HepG2 (cell line): ENCODE measurements at regions not wholly inside any gene's neighbourhood (a gene's known extent, or its start where the extent isn't known, plus 50 kb on each side); places are given as distances from the start of the nearest gene placed in this dataset.

Source experiments
- ATAC-seq: fragments of 200-7000 bp; cut with Tn5 transposase; 3 replicates; pipeline ENCODE4 v1.9.1; 2020; ENCODE audit warnings: mild to moderate bottlenecking, moderate library complexity
- BruUV-seq: library from RNA; stranded (reverse); fragments of 400-500 nt; replicated peaks from 2 replicates; lab custom pipeline; 2021; lab: Mats Ljungman, UMichigan
- CTCF ChIA-PET: fragments of 300-600 bp; formaldehyde crosslinking; extraction: SDS; loops from one replicate; lab custom pipeline; 2021; ENCODE audit warnings: low total read pairs, inconsistent platforms, low intra/inter-chr PET ratio; lab: Yijun Ruan, JAX
- POLR2A ChIA-PET: fragments of 350-600 bp; sonication (Branson Sonifier 250); formaldehyde crosslinking; loops from one replicate; lab custom pipeline; 2020; ENCODE audit warnings: antibody characterized with exemption, inconsistent platforms; lab: Yijun Ruan, JAX
- DNase-seq: peaks from one replicate; pipeline ENCODE4 v3.0.0-alpha.2; 2015; ENCODE audit warnings: low spot score
- FAIRE-seq: peaks from 3 replicates; lab custom pipeline; 2011; peaks lifted over from hg19 to GRCh38; lab: Jason Lieb, UNC
- H2AFZ ChIP-seq: one replicate; pipeline ENCODE4 v1.6.1; 2011; ENCODE audit warnings: low read length, inconsistent platforms
- H3K27ac ChIP-seq: fragments of 300-600 bp; 3 replicates; pipeline ENCODE4 v1.8.0; 2011; ENCODE audit warnings: mixed run types, mild to moderate bottlenecking, mixed read lengths, low read length, inconsistent platforms; ENCODE audit not compliant: insufficient read depth; ENCODE audit errors: extremely low read length
- H3K27me3 ChIP-seq, 2 experiments: fragments of 200-600 bp in 1 of 2; 2 replicates in 1 of 2; 3 replicates in 1 of 2; pipeline versions ENCODE4 v1.6.0 to v1.8.0; 2011; ENCODE audit warnings: low read length in 2 of 2, mild to moderate bottlenecking in 2 of 2, moderate library complexity in 2 of 2, inconsistent platforms in 1 of 2; ENCODE audit not compliant: insufficient read depth in 2 of 2, control insufficient read depth in 1 of 2
- H3K36me3 ChIP-seq, 2 experiments: fragments of 200-600 bp in 1 of 2; replicated peaks in 1 of 2; 2 replicates in 1 of 2; 3 replicates in 1 of 2; pipeline versions ENCODE4 v1.5.1 to v1.8.0; 2011; ENCODE audit warnings: low read length in 2 of 2, inconsistent platforms in 1 of 2; ENCODE audit not compliant: insufficient read depth in 2 of 2, control insufficient read depth in 1 of 2
- H3K4me1 ChIP-seq: 2 replicates; pipeline ENCODE4 v1.5.1; 2012; ENCODE audit warnings: low read length, inconsistent platforms; ENCODE audit not compliant: insufficient read depth
- H3K4me2 ChIP-seq: 2 replicates; pipeline ENCODE4 v1.6.0; 2011; ENCODE audit warnings: low read depth, low read length, inconsistent platforms
- H3K4me3 ChIP-seq, 3 experiments: fragments of 200-600 bp in 1 of 3; sonication (generic), shearing (Covaris generic) in 1 of 3; replicated peaks in 1 of 3; 2 replicates each; pipeline ENCODE4 v1.5.1; 2011 to 2016; ENCODE audit warnings: low read length in 3 of 3, inconsistent platforms in 2 of 3, low read depth in 2 of 3, mild to moderate bottlenecking in 2 of 3, control low read depth in 1 of 3, mixed read lengths in 1 of 3; ENCODE audit not compliant: insufficient read depth in 1 of 3
- H3K79me2 ChIP-seq: one replicate; pipeline ENCODE4 v1.6.1; 2011; ENCODE audit warnings: low read length, inconsistent platforms; ENCODE audit not compliant: insufficient read depth
- H3K9ac ChIP-seq: 2 replicates; pipeline ENCODE4 v1.6.0; 2011; ENCODE audit warnings: mild to moderate bottlenecking, low read depth, low read length, inconsistent platforms; ENCODE audit not compliant: insufficient read depth
- H3K9me3 ChIP-seq: 2 replicates; pipeline ENCODE4 v1.5.1; 2012; ENCODE audit warnings: mild to moderate bottlenecking, low read length
- H4K20me1 ChIP-seq: 2 replicates; pipeline ENCODE4 v1.6.0; 2011; ENCODE audit warnings: inconsistent platforms, mild to moderate bottlenecking, low read length, moderate library complexity; ENCODE audit not compliant: insufficient read depth
- ATM ChIP-seq: fragments of 450-650 bp; IDR thresholded peaks from 2 replicates; pipeline ENCODE4 v1.7.1; 2017; ENCODE audit warnings: mild to moderate bottlenecking, borderline replicate concordance
- CREB1 ChIP-seq, 2 experiments: fragments of 450-650 bp in 1 of 2; IDR thresholded peaks; 2 replicates each; pipeline ENCODE4 v1.6.1; 2016 to 2017; ENCODE audit warnings: control low read depth in 1 of 2, mild to moderate bottlenecking in 1 of 2, missing compliant biosample characterization in 1 of 2, missing genetic modification characterization in 1 of 2
- CREB3 ChIP-seq: sonication (generic); formaldehyde crosslinking; IDR thresholded peaks from 2 replicates; pipeline ENCODE4 v1.5.0; 2020; ENCODE audit warnings: missing genetic modification reagents
- FOSL1 ChIP-seq: sonication (generic); formaldehyde crosslinking; IDR thresholded peaks from 2 replicates; pipeline ENCODE4 v1.9.0; 2021; ENCODE audit warnings: missing genetic modification reagents, borderline replicate concordance
- GTF3A ChIP-seq: sonication (generic); formaldehyde crosslinking; conservative IDR thresholded peaks from 2 replicates; pipeline ENCODE4 v1.4.0; 2020; ENCODE audit warnings: mild to moderate bottlenecking, missing genetic modification reagents
- HDAC6 ChIP-seq: fragments of 200-600 bp; sonication (generic); IDR thresholded peaks from 2 replicates; pipeline ENCODE4 v1.7.0; 2017; ENCODE audit warnings: mild to moderate bottlenecking, antibody characterized with exemption, low read length, low read depth
- HNRNPL ChIP-seq: fragments of 200-400 bp; formaldehyde crosslinking; IDR thresholded peaks from 2 replicates; pipeline ENCODE4 v1.6.1; 2017; ENCODE audit warnings: mild to moderate bottlenecking, low read depth, low read length
- IKZF4 ChIP-seq: sonication (generic); formaldehyde crosslinking; IDR thresholded peaks from 2 replicates; pipeline ENCODE4 v1.5.1; 2020; ENCODE audit warnings: borderline replicate concordance, mild to moderate bottlenecking, low read depth, missing genetic modification reagents; ENCODE audit errors: not compliant biosample characterization
- MAFG ChIP-seq: sonication (generic); formaldehyde crosslinking; IDR thresholded peaks from 2 replicates; pipeline ENCODE4 v1.5.1; 2020; ENCODE audit warnings: mild to moderate bottlenecking, missing genetic modification reagents
- MLXIP ChIP-seq: sonication (generic); formaldehyde crosslinking; IDR thresholded peaks from 2 replicates; pipeline ENCODE4 v1.9.0; 2021; ENCODE audit warnings: missing genetic modification reagents, borderline replicate concordance
- NCOA5 ChIP-seq: sonication (generic); formaldehyde crosslinking; IDR thresholded peaks from 2 replicates; pipeline ENCODE4 v1.4.0; 2020; ENCODE audit warnings: missing genetic modification reagents
- NFIC ChIP-seq: IDR thresholded peaks from 2 replicates; pipeline ENCODE4 v1.6.1; 2012; ENCODE audit warnings: mild to moderate bottlenecking, low read length, inconsistent platforms
- PHF8 ChIP-seq: sonication (generic); formaldehyde crosslinking; IDR thresholded peaks from 2 replicates; pipeline ENCODE4 v1.5.0; 2020; ENCODE audit warnings: missing genetic modification reagents
- RARA ChIP-seq: IDR thresholded peaks from 2 replicates; pipeline ENCODE4 v1.6.1; 2016; ENCODE audit warnings: missing genetic modification reagents, missing compliant biosample characterization
- SYNCRIP ChIP-seq: fragments of 200-400 bp; formaldehyde crosslinking; IDR thresholded peaks from 2 replicates; pipeline ENCODE4 v1.6.1; 2018; ENCODE audit warnings: mild to moderate bottlenecking, low read depth, low read length; ENCODE audit not compliant: insufficient read depth
- TCF12 ChIP-seq, 2 experiments: fragments of 450-650 bp in 1 of 2; sonication (generic) in 1 of 2; formaldehyde crosslinking in 1 of 2; IDR thresholded peaks; 2 replicates each; pipeline versions ENCODE4 v1.6.1 to v1.8.0; 2017 to 2022; ENCODE audit warnings: antibody characterized with exemption in 1 of 2, mild to moderate bottlenecking in 1 of 2, missing genetic modification reagents in 1 of 2, moderate library complexity in 1 of 2
- ZGPAT ChIP-seq: IDR thresholded peaks from 2 replicates; pipeline ENCODE4 v1.6.1; 2016; ENCODE audit warnings: mild to moderate bottlenecking
- ZNF230 ChIP-seq: sonication (generic); formaldehyde crosslinking; IDR thresholded peaks from 2 replicates; pipeline ENCODE4 v1.4.0; 2020; ENCODE audit warnings: mild to moderate bottlenecking, missing genetic modification reagents
- ZNF234 ChIP-seq: sonication (generic); formaldehyde crosslinking; conservative IDR thresholded peaks from 2 replicates; pipeline ENCODE4 v1.5.1; 2020; ENCODE audit warnings: mild to moderate bottlenecking, missing genetic modification reagents
- ZNF292 ChIP-seq: sonication (generic); formaldehyde crosslinking; IDR thresholded peaks from 2 replicates; pipeline ENCODE4 v1.8.1; 2022; ENCODE audit warnings: mild to moderate bottlenecking, low read depth, missing genetic modification reagents, borderline replicate concordance
- ZNF382 ChIP-seq: sonication (generic); formaldehyde crosslinking; IDR thresholded peaks from 2 replicates; pipeline ENCODE4 v1.5.0; 2020; ENCODE audit warnings: missing genetic modification reagents, mild to moderate bottlenecking, borderline replicate concordance
- ZNF749 ChIP-seq: sonication (generic); formaldehyde crosslinking; IDR thresholded peaks from 2 replicates; pipeline ENCODE4 v1.8.0; 2022; ENCODE audit warnings: mild to moderate bottlenecking, missing genetic modification reagents, moderate library complexity, borderline replicate concordance
- WGBS: methylation state at CpG from one replicate; pipeline ENCODE4 v1.1.6; 2017; ENCODE audit warnings: low lambda C conversion rate; 5-methylcytosine and 5-hydroxymethylcytosine counted together
- in situ Hi-C: cut with HindIII; loops from 2 replicates; pipeline ENCODE4 v1.10.0; 2017; ENCODE audit warnings: low pct_unique_long_range_greater_than_20kb; ENCODE audit not compliant: extremely low pct_ligation_motif_present
- intact Hi-C: fragments of 100-400 bp; cut with micrococcal nuclease; formaldehyde crosslinking; loops from one replicate; pipeline ENCODE4 v1.10.0; 2022; ENCODE audit not compliant: unreplicated experiment

- BruUV-seq = no TSS peak
- intact Hi-C loops (no loop called here), in situ Hi-C loops (no loop called here)
- H3K27me3 ChIP-seq = no peaks in the 10 kb centered on the region
- ChIA-PET CTCF (no interaction called here), POLR2A (no interaction called here)
- DNase-seq = no peak
- ATAC-seq = no peak
- no peak overlapping the region for H3K4me3 ChIP-seq
- no peak overlapping the region for H2AFZ ChIP-seq
- no peaks in the 10 kb centered on the region for H4K20me1 ChIP-seq
- no peaks in the 10 kb centered on the region for H3K36me3 ChIP-seq
- no peak overlapping the region for H3K27ac ChIP-seq
- H3K9ac ChIP-seq = no peak overlapping the region
- no peak for FAIRE-seq
- 59% methylated on average over 10 of the region's 10 CpGs for WGBS
- peaks cover 100% of the 10 kb centered on the region for H3K9me3 ChIP-seq
- H3K79me2 ChIP-seq = no peaks in the 10 kb centered on the region
- no peaks in the 10 kb centered on the region for H3K4me1 ChIP-seq
- no peak overlapping the region for H3K4me2 ChIP-seq
- TF ChIP-seq MAFG (CRISPR knock-in tag) = no peak
- no peak for TF ChIP-seq IKZF4 (CRISPR knock-in tag)
- TF ChIP-seq SYNCRIP = no peak
- no peak for TF ChIP-seq ZNF382
- no peak for TF ChIP-seq HDAC6
- no peak for TF ChIP-seq HNRNPL
- TF ChIP-seq CREB1 (IDR thresholded peaks at IDR 0.05) = peak; percentile 29; the same call in 1 of the 2 replicates
- TF ChIP-seq CREB1 (CRISPR knock-in tag; IDR thresholded peaks at IDR 0.05) = no peak
- TF ChIP-seq ZNF749 (CRISPR knock-in tag) = no peak
- TF ChIP-seq RARA (CRISPR knock-in tag) = no peak
- no peak for TF ChIP-seq GTF3A
- peak; percentile 48; the same call in 1 of the 2 replicates for TF ChIP-seq ATM
- no peak for TF ChIP-seq CREB3 (CRISPR knock-in tag)
- TF ChIP-seq MLXIP (CRISPR knock-in tag) = no peak
- no peak for TF ChIP-seq PHF8 (CRISPR knock-in tag)
- no peak for TF ChIP-seq ZNF234 (CRISPR knock-in tag)
- TF ChIP-seq NCOA5 (CRISPR knock-in tag) = no peak
- TF ChIP-seq FOSL1 = no peak
- no peak for TF ChIP-seq ZGPAT (CRISPR knock-in tag)
- no peak for TF ChIP-seq NFIC
- TF ChIP-seq TCF12 (IDR thresholded peaks at IDR 0.05) = no peak
- no peak for TF ChIP-seq TCF12 (CRISPR knock-in tag; IDR thresholded peaks at IDR 0.05)
- TF ChIP-seq ZNF230 (CRISPR knock-in tag) = no peak
- no peak for TF ChIP-seq ZNF292 (CRISPR knock-in tag)
Measured at GRCh38 chr20:60650087-60650486, 602.0 kb upstream of the CDH4 start.
